NB4 (cell line): ENCODE measurements at regions not wholly inside any gene's neighbourhood (a gene's known extent, or its start where the extent isn't known, plus 50 kb on each side); places are given as distances from the start of the nearest gene placed in this dataset.

Source experiments
- DNase-seq: peaks from one replicate; pipeline ENCODE4 v3.0.0; 2010; ENCODE audit warnings: low read depth
- H3K4me3 ChIP-seq: one replicate; pipeline ENCODE4 v1.5.1; 2011; ENCODE audit warnings: mild to moderate bottlenecking, low read depth, low read length, moderate library complexity
- MYC ChIP-seq: IDR thresholded peaks from 2 replicates; pipeline ENCODE4 v1.6.1; 2011; ENCODE audit warnings: low read depth, low read length
- POLR2A ChIP-seq: IDR thresholded peaks from 2 replicates; pipeline ENCODE4 v1.6.1; 2011; ENCODE audit warnings: mild to moderate bottlenecking; ENCODE audit not compliant: insufficient read length; ENCODE audit errors: extremely low read depth
- TF ChIP-seq, protein P1 (sequence below): IDR thresholded peaks from one replicate; pipeline ENCODE4 v1.5.1; 2012; ENCODE audit warnings: low read depth, low read length
- TF ChIP-seq, protein P2 (sequence below): IDR thresholded peaks from 2 replicates; pipeline ENCODE4 v1.6.1; 2011; ENCODE audit warnings: low read depth, low read length

DNA sequence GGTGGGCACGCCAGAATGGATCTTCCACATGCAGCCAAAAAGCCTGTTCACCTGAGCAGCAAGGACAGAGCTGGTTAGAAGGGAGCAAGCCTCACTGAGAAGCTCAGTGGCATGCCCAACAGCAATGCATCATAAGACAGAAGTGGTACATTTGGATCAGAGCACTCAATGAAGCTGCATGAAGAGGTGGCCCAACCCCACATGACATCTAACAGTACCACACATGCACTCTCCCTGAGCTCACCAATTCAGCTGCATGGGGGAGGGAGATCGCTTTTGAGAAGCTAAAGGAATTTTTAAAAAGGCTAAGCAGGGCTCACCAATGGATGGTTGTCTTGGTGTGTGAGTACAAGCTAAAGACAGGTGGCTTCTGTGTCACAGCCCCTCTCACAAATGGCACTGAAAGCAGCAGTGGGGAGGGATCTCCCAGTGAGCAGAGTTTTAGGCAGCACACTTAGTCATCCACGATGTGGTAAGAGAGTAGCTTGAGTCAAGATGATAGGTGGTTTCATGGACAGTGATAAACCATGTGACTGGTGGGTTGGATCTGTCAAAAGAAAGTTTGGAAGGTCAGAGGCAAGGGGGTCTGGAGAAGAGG is 166.6 kb upstream of the TAB2 start:
- TF ChIP-seq MYC = no peak
- no peak for TF ChIP-seq POLR2A
- TF ChIP-seq, protein P1, sequence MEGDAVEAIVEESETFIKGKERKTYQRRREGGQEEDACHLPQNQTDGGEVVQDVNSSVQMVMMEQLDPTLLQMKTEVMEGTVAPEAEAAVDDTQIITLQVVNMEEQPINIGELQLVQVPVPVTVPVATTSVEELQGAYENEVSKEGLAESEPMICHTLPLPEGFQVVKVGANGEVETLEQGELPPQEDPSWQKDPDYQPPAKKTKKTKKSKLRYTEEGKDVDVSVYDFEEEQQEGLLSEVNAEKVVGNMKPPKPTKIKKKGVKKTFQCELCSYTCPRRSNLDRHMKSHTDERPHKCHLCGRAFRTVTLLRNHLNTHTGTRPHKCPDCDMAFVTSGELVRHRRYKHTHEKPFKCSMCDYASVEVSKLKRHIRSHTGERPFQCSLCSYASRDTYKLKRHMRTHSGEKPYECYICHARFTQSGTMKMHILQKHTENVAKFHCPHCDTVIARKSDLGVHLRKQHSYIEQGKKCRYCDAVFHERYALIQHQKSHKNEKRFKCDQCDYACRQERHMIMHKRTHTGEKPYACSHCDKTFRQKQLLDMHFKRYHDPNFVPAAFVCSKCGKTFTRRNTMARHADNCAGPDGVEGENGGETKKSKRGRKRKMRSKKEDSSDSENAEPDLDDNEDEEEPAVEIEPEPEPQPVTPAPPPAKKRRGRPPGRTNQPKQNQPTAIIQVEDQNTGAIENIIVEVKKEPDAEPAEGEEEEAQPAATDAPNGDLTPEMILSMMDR = no peak
- TF ChIP-seq, protein P2, sequence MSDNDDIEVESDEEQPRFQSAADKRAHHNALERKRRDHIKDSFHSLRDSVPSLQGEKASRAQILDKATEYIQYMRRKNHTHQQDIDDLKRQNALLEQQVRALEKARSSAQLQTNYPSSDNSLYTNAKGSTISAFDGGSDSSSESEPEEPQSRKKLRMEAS = no peak
- no peak overlapping the region for H3K4me3 ChIP-seq
- peak; percentile 26 for DNase-seq

DNA sequence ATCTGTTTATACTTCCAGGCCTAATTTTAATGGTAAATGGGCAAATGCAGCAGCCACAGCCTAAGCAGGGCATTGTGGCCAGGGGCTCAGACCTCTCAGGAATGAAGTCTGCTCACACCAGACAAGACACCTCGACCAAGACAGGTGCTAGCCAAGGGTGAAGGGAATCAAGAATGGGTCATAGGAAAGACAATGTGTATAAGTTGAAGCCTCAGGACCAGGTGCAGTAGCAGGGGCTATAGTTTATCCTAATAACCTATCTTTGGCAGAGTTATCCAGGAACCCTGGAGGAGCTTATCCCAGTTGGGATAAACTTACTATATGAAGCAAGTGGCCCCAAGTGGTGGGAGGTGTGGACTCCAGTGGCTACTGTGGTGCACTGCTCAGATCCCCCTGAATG is 165.0 kb upstream of the TAB2 start:
- TF ChIP-seq, protein P2 = no peak
- TF ChIP-seq MYC (no peak), POLR2A (no peak)
- H3K4me3 ChIP-seq = no peak overlapping the region
- no peak for DNase-seq

DNA sequence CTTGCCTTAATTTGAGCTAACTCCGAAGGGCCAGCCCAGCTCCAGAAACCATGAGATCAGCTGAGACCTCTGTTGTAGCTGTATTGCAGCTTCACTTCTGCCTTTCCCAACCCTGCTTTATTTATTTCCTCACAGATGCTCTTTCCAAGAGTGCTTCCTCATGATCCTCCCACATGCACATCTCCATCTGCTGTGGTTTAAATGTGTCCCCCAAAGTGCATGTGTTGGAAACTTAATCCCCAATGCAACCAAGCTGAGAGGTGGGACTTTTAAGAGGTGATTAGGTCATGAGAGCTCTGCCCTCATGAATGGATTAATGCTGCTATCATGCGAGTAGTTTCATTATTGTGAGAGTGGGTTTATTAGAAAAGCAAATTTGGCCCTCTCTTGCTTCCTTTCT is 164.4 kb upstream of the TAB2 start:
- peak; percentile 33 for DNase-seq
- TF ChIP-seq MYC (no peak), POLR2A (no peak)
- TF ChIP-seq, protein P1 = no peak
- no peak overlapping the region for H3K4me3 ChIP-seq

DNA sequence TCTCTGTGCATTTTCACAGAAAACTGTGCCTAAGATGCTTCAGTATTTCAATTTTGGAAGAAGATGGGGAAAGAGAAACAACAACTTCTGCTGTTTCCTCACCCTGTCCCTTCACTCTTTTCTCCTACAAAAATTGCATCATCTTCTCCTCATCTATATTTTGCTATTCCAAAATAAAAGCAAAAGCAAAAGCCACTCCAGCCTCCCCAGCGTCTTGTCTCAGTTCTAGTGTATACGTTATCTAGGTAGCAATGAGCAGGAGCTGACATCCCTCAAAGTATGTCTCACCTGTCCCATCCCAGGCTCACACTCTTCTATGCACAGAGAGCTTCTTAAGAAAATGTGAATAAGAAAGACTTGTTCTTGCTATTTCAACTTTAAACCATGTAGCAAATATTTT is 163.8 kb upstream of the TAB2 start:
- no peak overlapping the region for H3K4me3 ChIP-seq
- TF ChIP-seq, protein P1 = no peak
- TF ChIP-seq POLR2A (no peak), MYC (no peak)
- TF ChIP-seq, protein P2 = no peak
- no peak for DNase-seq

GRCh38 chr6:149154261-149154821 is 163.2 kb upstream of the TAB2 start:
- no peak for TF ChIP-seq MYC
- TF ChIP-seq, protein P2 = no peak
- TF ChIP-seq, protein P1 = no peak
- no peak for TF ChIP-seq POLR2A
- DNase-seq = no peak
- no peak overlapping the region for H3K4me3 ChIP-seq

GRCh38 chr6:149157126-149157525 is 160.4 kb upstream of the TAB2 start:
- TF ChIP-seq POLR2A (no peak), MYC (no peak)
- TF ChIP-seq, protein P2 = no peak
- TF ChIP-seq, protein P1 = no peak
- H3K4me3 ChIP-seq = no peak overlapping the region
- no peak for DNase-seq
